ENCODE measurements at regions not wholly inside any gene's neighbourhood (a gene's known extent, or its start where the extent isn't known, plus 50 kb on each side); places are given as distances from the start of the nearest gene placed in this dataset.
"Not testable (repeated sequence)": the region's sequence is repeated elsewhere in the genome, so short reads cannot be mapped to it uniquely, and the experiment has no call there.

DNA sequence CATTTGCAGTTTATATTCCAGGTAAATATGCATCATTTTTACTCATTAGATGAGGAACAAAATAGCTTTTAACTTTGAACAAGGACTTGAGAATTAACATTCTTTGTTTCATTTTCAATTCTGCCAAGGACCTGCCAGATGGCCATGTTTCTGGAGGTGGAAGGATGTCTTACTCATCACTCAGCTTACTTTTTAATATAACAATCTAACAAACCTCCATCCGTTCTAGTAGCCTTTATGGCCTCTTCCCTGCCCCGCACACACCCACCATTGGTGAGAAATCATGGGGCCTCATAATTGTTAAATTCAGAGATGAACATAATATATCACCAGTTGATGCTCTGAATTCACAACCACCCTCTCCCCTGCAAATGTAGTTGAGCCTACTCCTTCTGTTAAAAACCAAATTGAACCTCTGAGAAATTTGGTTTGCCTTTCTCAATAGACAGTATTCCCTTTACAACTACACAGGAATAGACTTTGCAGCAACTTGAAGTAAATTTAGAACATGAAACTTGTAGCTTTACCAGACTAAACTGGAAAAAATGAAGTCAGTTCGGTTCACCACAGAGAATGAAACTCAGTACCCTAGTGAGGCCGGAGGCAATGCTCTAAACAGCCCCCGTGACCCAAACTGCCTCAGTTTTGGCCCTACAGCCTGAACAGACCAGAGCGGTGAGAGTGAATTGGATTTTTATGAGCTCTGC is 50.1 kb upstream of the ACSL4 start:
- Histone ChIP-seq H3K4me2 (no peak overlapping the region), H3K27me3 (peaks cover 79% of the 10 kb centered on the region)

DNA sequence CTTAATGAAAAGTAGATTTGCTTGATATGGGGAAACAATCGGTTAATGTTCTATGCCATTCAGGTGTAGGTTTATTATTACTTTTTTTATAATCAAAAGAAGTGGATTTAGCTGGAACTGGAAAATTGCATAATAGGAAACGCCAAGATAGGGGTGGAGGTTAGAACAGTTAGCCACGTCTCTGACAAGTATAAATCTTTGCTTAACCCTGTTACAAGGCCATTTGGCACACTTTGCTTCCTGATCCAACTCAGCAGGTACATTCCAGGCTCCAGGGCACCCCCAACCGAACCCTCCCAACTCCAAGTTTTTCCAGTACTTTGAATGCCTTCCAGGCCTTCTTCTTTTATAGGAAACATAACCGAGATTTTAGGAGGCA is 50.6 kb upstream of the ACSL4 start:
- Histone ChIP-seq H3K9ac (no peak overlapping the region), H3K4me3 (no peak overlapping the region), H3K4me1 (no peaks in the 10 kb centered on the region), H3K9me3 (no peaks in the 10 kb centered on the region), H4K20me1 (no peaks in the 10 kb centered on the region), H3K27me3 (peaks cover 84% of the 10 kb centered on the region), H3K36me3 (no peaks in the 10 kb centered on the region), H3K4me2 (no peak overlapping the region), H3K27ac (no peak overlapping the region)
- no peak for TF ChIP-seq Cebpa-rat (IDR thresholded peaks at IDR 0.05)

More for the DNA sequence above, 50.1 kb upstream of the ACSL4 start:
- Histone ChIP-seq H3K9me3 (no peaks in the 10 kb centered on the region), H3K27ac (no peak overlapping the region), H3K4me3 (no peak overlapping the region), H4K20me1 (no peaks in the 10 kb centered on the region), H3K36me3 (no peaks in the 10 kb centered on the region), H3K9ac (no peak overlapping the region), H3K4me1 (no peaks in the 10 kb centered on the region)
- TF ChIP-seq Cebpa-rat (IDR thresholded peaks at IDR 0.05): no peak

DNA sequence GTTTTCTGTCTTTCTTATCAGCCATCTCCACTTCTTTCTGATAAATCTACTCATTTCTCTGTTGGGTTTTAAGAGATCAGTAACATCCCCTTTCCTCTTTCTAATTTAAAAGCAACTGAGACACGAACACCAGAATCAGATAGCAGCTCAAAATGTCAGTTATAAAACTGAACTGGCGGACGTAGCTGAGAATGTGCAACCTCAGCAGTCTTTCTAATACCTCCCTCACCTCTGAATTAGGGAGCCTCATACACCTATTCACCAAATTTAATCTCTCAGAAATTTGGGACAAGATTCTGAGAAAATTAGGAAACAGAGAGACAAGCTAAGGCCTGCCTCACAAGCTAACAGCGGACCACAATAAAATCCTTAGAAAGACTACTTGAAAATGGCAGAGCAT is 52.0 kb upstream of the ACSL4 start:
- Histone ChIP-seq H3K4me1 (no peaks in the 10 kb centered on the region), H3K4me3 (no peak overlapping the region), H3K36me3 (no peaks in the 10 kb centered on the region), H3K4me2 (no peak overlapping the region), H4K20me1 (no peaks in the 10 kb centered on the region), H3K9me3 (no peaks in the 10 kb centered on the region), H3K27ac (no peak overlapping the region), H3K27me3 (peaks cover 87% of the 10 kb centered on the region), H3K9ac (no peak overlapping the region)
- no peak for TF ChIP-seq Cebpa-rat (IDR thresholded peaks at IDR 0.05)

DNA sequence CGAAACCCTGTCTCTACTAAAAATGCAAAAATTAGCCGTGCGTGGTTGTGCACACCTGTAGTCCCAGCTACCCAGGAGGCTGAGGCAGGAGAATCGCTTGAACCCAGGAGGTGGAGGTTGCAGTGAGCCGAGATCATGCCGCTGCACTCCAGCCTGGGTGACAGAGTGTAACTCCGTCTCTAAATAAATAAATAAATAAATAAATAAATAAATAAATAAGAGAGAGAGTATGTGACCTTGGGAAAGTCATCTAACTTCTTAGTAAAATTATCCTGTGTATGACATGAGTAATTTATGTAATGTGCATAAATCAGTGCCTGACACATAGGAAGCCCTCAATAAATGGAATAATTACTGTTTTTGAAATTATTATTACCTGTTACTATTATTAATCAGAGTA is 57.5 kb upstream of the ACSL4 start:
- not testable (repeated sequence) for H3K9ac ChIP-seq, H3K36me3 ChIP-seq

DNA sequence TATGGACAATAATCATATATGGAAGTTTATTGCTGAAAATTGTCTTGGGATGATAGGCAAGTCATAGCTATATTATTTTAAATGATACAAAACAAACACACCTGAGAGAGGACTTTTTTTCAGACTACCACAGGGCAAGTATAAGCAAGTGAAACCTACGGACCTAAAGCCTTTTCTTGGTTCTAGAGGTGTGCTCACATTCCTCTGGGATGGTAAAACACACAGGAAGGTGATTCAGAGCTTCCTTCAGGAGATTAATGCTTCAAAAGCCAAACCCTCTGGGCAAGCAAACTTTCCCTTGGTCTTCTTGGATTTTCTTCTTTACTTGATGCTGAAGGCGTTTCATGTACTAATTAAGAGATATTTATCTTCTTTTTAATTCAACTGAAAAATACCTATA is 60.1 kb upstream of the ACSL4 start:
- H3K27me3 ChIP-seq: peaks cover 88% of the 10 kb centered on the region
- H3K9me3 ChIP-seq: 0 out of 2 replicates have a peak, but pooled peaks cover 5% of the 10 kb centered on the region

More for the DNA sequence above, 57.5 kb upstream of the ACSL4 start:
- H3K27me3 ChIP-seq: peaks cover 87% of the 10 kb centered on the region
- not testable (repeated sequence) for H3K9me3 ChIP-seq, H3K4me3 ChIP-seq, H3K4me2 ChIP-seq, H3K27ac ChIP-seq, H3K4me1 ChIP-seq, H4K20me1 ChIP-seq

DNA sequence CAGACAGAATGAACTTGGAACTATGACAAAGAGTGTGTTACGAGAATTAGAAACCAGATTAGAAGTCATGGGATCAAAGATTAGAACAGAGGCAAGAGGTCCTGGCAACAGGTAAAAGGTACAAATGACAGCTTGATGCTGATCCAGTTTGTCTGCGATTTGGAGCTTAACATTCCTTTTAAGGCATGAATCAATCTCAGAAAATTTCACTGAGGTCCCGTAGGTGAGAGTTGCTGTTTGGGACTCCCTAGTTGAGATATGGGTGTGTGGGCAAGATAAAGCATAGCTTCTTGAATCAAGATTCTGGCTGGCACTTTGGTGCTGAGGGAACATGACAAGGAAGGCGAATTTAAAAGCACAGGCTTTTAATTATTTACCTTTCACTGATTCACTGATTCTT is 62.6 kb upstream of the ACSL4 start:
- Histone ChIP-seq H3K4me1 (no peaks in the 10 kb centered on the region), H3K9ac (no peak overlapping the region)

More for the DNA sequence above, 60.1 kb upstream of the ACSL4 start:
- Histone ChIP-seq H3K4me3 (no peak overlapping the region), H3K36me3 (no peaks in the 10 kb centered on the region), H3K9ac (no peak overlapping the region), H3K4me2 (no peak overlapping the region), H3K4me1 (no peaks in the 10 kb centered on the region), H3K27ac (no peak overlapping the region), H4K20me1 (no peaks in the 10 kb centered on the region)
- no peak for TF ChIP-seq Cebpa-rat (IDR thresholded peaks at IDR 0.05)

DNA sequence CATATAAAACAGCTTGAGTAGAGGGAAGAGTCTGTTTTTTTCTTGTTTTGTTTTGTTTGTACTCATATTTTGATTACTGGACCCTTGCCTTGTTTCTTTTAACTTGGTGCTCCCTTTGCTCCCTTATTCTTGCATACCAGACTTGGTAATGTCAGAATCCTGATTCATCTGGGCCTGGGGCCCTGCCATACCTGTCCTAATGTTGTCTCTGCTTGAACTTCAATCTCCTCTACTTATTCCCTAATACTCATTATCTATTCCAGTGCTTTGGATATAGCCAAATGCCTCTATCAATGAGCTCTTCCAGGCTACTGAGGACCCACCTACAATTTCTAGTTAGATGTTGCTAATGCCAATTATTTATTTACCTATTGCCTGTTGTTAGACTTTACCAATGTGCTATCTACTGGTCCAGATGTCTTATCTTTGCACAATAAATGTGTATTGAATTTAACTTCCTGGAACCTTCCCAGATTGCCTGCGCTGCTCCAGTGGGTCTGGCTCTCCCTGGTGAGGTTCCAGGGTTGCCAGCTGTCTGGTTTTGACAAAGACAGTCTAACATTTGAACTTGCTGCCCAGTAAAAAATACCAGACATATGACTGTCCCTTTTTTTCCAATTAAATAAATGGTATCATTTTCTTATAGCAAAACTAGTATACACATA is 64.4 kb upstream of the ACSL4 start:
- peaks cover 71% of the 10 kb centered on the region for H3K27me3 ChIP-seq
- TF ChIP-seq Cebpa-rat (IDR thresholded peaks at IDR 0.05): no peak
- H3K4me1 ChIP-seq: no peaks in the 10 kb centered on the region
- H4K20me1 ChIP-seq: no peaks in the 10 kb centered on the region
- no peak overlapping the region for H3K9ac ChIP-seq
- H3K4me3 ChIP-seq: no peak overlapping the region
- H3K9me3 ChIP-seq: 0 out of 2 replicates have a peak, but pooled peaks cover 5% of the 10 kb centered on the region
- H3K4me2 ChIP-seq: no peak overlapping the region
- no peak overlapping the region for H3K27ac ChIP-seq
- no peaks in the 10 kb centered on the region for H3K36me3 ChIP-seq

More for the DNA sequence above, 62.6 kb upstream of the ACSL4 start:
- 0 out of 2 replicates have a peak, but pooled peaks cover 5% of the 10 kb centered on the region for H3K9me3 ChIP-seq
- H3K27ac ChIP-seq: no peak overlapping the region
- H3K27me3 ChIP-seq: peaks cover 77% of the 10 kb centered on the region
- H4K20me1 ChIP-seq: no peaks in the 10 kb centered on the region
- no peak overlapping the region for H3K4me3 ChIP-seq
- no peaks in the 10 kb centered on the region for H3K36me3 ChIP-seq
- no peak for TF ChIP-seq Cebpa-rat (IDR thresholded peaks at IDR 0.05)
- H3K4me2 ChIP-seq: no peak overlapping the region

DNA sequence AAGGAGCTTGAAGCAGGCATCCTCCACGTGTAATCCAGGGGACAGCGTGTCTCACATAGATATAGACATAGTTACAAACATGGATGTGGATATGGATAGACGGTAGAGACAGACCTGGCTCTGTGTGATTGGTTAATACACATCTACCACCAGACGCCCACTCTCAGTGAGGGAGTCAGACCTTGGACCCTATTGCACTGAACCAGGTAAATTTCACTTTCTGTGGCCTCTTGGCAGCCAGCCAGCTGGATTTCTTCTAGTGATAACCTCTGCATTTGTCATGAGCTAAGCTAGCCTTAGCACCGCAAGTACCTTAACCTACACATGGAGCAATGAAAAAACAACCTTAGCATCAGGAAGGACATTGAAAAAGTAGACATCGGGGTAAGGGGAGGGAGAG is 79.2 kb upstream of the ACSL4 start:
- Histone ChIP-seq H3K36me3 (no peaks in the 10 kb centered on the region), H3K9me3 (no peaks in the 10 kb centered on the region), H3K27ac (no peak overlapping the region), H3K27me3 (peaks cover 60% of the 10 kb centered on the region), H3K9ac (no peak overlapping the region), H4K20me1 (no peaks in the 10 kb centered on the region), H3K4me3 (no peak overlapping the region), H3K4me2 (no peak overlapping the region), H3K4me1 (no peaks in the 10 kb centered on the region)
- no peak for TF ChIP-seq Cebpa-rat (IDR thresholded peaks at IDR 0.05)

DNA sequence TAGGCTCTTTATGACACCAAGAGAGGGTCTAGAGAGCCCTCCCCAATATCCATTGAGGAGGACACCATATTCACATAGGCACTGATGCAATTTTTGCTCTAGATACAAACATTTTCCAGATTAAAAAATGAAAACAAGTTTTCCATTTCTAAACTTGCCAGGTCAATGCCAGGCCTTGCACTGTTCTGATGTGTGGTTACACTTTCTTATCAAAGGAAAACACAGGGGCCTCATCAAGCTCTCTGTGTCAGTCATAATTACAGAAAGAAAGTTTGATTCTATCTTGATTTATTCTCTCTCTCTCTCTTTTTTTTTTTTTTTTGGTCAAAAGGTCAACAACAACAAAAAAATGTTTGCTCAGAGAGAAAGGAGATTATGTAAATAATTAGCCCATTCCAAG is 80.2 kb upstream of the ACSL4 start:
- Histone ChIP-seq H3K4me1 (no peaks in the 10 kb centered on the region), H3K27ac (no peak overlapping the region), H3K4me3 (no peak overlapping the region), H3K27me3 (peaks cover 70% of the 10 kb centered on the region), H3K4me2 (no peak overlapping the region), H3K9ac (no peak overlapping the region), H4K20me1 (no peaks in the 10 kb centered on the region), H3K9me3 (no peaks in the 10 kb centered on the region), H3K36me3 (no peaks in the 10 kb centered on the region)
- no peak for TF ChIP-seq Cebpa-rat (IDR thresholded peaks at IDR 0.05)

DNA sequence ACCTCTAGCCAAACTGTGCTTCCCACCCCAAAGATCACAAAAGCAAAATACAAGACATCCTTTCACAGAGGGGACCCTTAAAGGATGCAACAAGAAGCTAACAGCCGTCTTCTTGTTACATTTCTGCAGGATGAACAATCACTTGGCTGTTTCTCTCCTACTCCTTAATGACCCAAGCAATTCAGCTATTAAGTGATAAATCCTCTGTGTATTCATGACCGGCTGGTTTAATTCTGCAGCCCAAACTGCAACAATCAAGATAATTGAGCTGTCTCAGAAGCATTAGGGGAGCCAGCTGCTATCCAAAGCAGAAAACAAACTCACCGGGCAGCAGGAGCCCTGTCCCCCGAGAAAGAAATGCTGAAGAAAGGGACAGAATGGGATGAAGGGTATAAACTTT is 85.9 kb upstream of the ACSL4 start:
- H3K9ac ChIP-seq: no peak overlapping the region
- no peak overlapping the region for H3K4me2 ChIP-seq
- no peak overlapping the region for H3K4me3 ChIP-seq
- no peaks in the 10 kb centered on the region for H4K20me1 ChIP-seq
- H3K36me3 ChIP-seq: no peaks in the 10 kb centered on the region
- no peak overlapping the region for H3K27ac ChIP-seq
- TF ChIP-seq Cebpa-rat (IDR thresholded peaks at IDR 0.05): no peak
- no peaks in the 10 kb centered on the region for H3K9me3 ChIP-seq
- H3K27me3 ChIP-seq: peaks cover 80% of the 10 kb centered on the region
- H3K4me1 ChIP-seq: no peaks in the 10 kb centered on the region

Measured in BLaER1 (cell line).